ENCODE measurements at regions not wholly inside any gene's neighbourhood (a gene's known extent, or its start where the extent isn't known, plus 50 kb on each side); places are given as distances from the start of the nearest gene placed in this dataset.

DNA sequence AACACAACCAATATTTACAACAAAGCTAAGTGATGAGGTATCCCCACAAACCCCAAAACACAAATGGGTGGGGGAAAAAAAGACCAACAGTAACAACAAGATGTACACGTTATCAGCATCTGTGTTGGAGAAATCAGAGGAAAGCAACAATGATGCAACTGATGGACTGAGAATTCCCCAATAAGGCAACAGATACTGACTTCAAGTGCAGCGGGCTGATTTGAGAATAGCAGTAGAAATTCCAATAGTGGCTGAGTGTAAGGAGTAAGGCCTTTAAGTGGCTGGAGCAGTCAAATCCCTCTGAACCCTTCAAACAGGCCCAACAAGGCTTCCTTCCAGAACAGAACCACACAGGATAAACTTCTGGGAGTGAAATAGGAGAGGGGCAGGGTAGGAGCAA lies 97.6 kb downstream of the TM2D1 start:
- DNase-seq (ENCODE audit: low spot score): no peak

DNA sequence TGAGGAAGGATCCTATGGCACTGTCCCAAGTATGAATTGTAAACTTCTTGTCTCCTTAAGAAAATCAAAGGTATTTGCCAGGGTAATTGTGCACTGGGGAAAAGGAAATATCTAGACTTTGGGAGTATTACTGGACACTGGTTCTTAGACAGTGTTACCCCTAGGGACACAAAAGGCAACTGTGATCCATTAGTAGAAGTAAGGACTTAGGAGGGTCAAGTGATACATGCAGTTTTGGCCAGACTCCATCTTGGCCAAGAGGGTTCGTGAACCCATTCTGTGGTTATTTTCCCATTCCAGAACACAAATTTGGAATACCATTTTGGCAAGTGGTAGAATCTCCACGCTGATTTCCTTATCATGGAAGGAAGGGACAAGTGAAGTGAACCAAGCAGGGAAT lies 98.1 kb downstream of the TM2D1 start:
- DNase-seq (ENCODE audit: low spot score): no peak

DNA sequence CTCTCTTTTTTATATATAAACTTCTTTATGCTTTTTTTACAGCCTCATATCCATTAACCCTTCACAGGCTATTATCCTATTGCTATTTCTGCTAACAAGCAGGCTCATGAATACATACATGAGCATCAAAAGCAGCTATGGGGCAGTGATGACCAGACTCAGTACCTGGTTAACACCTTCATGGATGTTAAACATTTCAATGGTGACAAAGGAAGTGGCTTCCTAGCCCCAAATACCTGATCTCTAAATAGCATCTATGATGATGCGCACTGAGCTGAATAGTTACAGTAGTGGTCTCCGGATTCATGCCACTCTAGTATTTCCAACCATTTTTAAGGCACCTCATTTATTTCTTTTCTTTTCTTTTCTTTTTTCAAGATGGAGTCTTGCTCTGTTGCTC lies 101.1 kb downstream of the TM2D1 start:
- no peak for DNase-seq (ENCODE audit: low spot score)

DNA sequence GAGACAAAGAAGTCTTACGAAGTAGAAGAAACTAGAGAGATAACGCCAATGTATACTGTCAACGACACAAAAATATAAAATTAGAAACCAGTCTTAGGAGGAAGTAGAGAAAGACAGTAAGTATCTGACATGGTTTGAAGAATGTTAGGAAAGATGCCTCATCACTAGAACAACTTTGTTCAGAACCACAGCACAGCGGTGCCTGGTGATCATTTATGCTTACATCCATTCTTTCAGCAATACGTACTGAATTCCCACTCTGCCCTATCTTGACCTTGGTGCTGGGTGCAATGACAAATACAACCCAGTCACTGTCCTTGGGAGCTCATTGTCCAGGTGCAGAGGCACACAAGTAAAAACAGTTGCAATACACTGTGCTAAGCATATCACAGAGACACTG lies 104.4 kb downstream of the TM2D1 start:
- DNase-seq (ENCODE audit: low spot score): no peak

DNA sequence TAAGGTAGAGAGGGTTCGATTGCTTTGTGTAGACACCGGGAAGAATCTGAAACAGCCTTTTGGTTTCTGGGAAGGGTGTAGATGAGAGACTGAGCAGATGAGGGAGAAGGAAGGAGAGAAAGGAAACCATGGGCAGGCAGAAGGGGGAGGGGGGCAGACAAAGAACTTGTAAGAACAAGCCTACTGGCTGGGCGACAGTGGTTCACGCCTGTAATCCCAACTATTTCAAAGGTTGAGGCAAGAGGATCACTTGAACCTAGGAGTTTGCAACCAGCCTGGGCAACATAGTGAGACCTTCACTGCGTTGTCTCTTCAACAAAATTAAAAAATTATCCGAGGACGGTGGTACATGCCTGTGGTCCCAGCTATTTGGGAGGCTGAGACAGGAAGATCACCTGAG lies 106.2 kb downstream of the TM2D1 start:
- no peak for DNase-seq (ENCODE audit: low spot score)

DNA sequence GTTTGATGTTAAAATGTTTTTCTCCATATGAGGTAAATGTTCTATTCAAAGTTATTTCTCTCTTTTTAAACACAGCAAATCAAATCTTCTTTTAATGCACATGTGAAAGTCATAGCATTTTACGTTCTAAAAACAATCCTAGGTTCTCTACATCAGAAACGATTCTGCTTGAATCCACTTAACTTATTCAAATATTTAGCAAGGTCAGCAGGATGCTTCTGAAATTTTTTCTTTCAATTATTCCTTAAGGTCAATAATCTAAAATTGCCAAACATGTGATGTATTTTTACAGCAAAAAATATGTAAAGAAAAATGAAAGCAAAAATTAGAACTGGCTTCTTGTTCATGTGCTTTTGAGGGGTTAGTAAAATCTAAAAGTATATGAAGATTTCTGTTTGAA lies 106.7 kb downstream of the TM2D1 start:
- no peak for DNase-seq (ENCODE audit: low spot score)

DNA sequence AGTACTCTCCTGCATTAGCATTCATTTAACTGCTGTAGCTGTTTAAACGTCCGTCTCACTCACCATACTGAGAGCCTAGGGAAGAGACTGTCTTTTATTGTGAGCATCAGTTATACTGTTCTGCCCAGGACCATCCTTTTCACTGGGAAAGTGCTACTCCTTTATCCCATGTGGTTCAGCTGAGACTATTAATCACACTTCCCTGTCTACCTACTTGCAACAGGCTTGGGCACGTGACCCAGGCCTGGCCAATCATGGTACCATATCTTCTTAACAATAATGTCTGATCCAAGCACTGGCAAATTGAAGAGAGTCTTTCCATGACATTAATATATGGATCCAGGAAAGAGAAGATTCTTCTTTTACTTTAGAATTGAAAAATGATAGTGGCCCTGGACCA lies 108.1 kb downstream of the TM2D1 start:
- no peak for DNase-seq (ENCODE audit: low spot score)

DNA sequence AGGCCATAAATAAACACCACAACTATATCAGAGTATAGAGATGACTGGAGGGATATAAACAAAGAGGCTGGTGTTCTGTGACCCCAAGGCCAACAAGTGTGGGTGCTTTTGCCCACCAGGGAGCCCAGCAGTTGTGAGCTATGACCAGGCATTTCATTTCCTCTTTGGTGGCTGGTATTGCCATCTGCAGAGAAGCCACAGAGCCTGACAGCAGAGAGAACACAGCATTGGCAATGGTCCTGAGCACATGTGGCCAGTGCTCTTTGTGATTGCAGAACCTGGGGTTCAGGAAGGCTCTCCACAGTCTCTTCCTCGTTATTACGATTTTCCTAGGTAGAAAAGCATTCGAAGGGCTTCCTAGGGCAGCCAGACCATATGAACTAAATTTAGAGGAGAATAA lies 112.3 kb downstream of the TM2D1 start:
- DNase-seq (ENCODE audit: low spot score): no peak

DNA sequence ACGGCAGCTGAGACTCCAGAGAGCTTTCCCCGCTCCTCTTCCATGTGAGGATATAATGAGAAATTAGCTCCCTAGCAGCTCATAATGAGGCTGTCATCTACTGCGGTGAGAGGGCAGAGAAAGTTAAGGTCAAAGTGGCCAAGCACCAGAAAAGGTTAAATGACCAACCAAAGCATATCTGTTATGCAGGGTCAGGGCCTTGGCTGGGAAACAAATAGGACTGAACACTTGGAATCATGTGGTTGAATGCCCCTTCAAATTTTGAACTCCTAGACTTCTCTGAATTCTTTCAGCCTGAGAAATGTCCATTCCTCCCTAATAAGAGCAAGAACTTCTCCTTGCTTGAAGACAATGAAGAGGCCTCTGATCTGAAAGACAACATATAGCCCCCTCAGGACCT lies 115.9 kb downstream of the TM2D1 start:
- no peak for DNase-seq (ENCODE audit: low spot score)

DNA sequence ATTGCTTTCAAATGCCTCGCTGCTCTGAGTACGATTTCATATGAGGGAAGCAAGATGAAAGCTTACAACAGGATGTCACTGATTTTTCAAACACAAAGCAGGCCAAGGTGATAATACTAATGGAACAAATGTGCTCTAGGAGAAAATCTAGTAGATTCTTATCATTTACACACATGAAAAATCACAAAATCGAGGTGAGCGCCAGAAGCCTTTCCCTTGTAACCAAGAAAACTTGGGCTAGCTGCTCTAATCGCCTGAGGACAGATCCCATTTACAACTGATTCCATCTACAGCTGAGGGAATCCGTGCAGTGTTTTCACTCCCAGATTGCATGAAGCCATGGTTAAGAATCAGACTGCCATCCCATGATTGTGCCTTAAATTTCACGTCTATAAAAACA lies 117.5 kb downstream of the TM2D1 start:
- DNase-seq (ENCODE audit: low spot score): no peak

DNA sequence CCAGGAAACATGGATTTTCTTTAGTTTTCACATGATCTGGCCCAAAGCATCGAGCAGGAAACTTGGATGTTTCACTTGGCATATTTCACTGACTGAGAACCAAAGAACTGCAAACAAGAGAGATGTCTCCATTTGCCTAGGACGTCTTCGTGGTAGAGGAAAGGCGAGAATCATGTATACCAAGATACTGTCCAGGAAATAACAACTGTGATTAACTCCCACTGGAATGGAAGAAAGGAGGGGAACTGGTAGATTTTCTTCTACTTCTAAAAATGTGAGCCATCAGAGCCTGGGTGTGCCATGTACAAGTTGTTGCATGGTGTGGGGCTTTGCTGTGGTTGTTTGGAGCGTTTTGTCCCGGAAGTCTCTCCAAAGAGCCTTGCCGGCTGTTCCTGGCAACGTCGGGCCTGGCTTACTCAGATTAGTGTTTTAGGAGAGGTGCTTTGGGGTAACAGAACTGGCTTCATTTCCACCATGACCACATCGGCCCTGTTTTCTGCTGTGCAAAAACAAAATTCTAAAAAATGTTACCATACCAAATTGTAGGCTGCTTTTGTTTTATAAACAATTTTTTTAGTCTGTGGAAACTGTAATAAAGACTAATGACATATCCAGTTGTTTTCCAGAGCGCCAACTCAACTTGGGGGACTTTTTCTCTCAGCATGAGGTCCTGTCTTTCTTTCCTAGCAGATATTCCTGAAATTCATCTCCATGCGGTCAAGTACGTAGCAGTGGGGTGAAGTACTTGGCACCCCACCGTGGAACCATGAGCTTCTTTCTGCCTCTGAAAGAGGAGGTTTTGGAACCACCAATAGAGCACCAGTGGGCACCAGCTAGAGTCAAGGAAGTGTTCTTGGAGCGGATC lies 118.3 kb downstream of the TM2D1 start:
- no peak for DNase-seq (ENCODE audit: low spot score)

DNA sequence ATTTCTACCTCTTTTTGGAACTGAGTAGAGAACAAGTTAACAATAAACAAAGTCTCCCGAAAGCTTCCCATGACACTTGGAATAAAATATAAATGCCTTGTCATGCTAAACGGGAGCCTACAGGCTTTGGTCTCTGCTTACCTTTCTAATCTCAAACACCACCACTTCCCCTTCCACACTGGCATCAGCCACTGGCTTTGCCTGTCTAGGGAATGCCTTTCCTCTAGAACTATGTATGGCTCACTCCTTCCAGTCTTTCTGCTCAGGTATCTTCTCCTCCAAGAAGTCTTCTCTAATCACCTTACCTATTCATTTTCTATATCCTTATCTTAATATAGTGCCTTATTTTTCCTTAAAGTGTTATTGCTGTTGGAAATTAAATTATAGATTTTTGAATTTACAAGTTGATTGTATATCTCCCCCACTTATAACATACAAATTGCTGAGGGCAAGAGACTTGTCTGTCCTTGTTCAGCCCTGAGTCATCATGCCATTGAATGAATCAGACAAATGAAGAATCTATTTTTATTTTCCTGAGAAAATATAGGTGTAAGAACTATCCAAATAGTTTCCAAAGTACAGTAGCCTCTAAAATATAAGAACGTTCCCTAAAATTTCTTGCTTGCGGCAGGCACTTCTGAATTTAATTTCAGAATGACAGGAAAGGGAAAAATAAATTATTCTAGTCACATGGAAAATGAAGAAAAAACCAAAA lies 119.2 kb downstream of the TM2D1 start:
- DNase-seq (ENCODE audit: low spot score): no peak

DNA sequence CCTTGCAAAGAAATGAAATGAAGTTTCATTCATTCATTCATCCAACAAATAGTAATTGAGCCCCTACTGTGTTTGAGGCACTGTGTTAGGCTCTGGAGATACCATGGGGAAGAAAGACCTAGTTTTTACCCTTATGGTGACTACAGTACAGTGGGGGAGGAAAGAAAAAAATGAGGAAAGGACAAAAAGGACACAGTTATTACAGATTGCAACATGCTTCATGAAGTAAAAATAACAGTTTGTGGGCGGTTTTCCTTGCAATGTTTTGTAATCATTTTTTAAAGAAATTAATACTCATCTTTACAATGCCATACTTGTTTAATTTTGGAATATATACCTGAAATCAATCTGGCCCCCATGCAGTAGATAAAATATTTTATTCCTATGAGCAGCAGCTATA lies 120.3 kb downstream of the TM2D1 start:
- DNase-seq (ENCODE audit: low spot score): no peak

DNA sequence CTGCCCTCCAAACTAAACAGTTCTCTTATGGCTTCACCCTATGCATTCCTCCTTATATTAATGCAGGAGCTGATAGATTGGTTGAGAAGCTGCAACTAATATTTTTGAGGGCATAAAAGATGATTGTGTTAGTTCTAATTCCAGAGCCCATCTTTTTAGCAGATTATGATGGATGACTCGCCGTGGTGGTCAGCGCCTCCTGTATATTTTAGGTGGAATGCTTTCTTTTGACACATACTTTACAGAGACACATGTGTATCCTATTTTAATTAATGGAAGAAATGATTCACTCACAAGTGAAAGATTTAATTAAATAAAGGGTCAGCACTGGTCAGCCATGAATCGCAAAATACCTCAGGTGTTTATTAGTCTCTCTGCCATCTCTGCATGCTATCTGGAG lies 120.7 kb downstream of the TM2D1 start:
- DNase-seq (ENCODE audit: low spot score): no peak

DNA sequence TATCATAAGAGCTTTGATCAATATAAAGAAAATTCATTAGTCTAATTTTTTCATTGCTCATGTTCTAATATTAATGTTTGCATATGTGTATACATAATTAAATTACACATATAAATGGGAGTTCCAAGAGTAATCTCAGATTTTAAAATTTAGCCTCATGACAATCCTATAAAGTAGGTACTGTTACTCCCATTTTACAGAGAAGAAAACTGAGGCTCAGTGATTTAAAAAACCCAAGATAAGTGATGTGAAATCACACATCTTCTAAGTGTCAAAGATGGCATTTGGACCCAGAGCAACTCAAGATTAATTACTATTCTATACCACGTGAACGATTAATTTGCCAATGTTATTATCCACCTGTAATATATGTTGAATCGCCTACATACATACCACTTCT lies 122.3 kb downstream of the TM2D1 start:
- no peak for DNase-seq (ENCODE audit: low spot score)

DNA sequence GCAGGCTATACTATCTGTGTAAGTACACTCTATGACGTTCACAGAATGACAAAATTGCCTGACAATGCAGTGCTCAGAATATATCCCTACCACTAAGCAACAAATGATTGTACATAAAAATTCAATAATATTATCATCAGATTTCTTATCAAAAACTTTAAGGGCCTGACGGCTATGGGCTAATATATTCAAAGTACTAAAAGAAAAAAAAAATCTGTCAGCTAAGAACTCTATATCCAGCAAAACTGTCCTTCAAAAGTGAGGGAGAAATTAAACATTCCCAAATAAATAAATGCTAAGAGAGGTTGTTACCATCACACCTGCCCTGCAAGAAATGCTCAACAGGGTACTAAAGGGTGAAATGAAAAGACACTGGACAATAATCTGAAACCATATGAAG lies 127.3 kb downstream of the TM2D1 start:
- DNase-seq (ENCODE audit: low spot score): no peak

DNA sequence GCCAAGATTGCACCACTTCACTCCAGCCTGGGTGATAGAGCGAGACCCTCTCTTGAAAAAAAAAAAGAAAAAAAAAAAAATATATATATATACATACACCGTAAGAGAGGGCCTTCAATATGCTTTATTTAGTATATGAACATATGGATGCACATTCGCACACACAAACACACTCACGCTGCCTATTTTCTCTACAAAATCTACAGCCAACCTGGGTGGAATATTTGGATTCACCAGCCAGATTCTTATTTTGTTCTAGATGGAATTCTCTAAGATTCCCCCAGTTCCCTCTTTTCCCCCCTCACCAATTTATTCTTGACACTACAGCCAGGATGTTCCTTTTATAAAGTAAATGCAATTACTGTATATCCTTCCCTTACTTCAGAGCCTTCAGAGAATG lies 131.6 kb downstream of the TM2D1 start:
- no peak for DNase-seq (ENCODE audit: low spot score)

DNA sequence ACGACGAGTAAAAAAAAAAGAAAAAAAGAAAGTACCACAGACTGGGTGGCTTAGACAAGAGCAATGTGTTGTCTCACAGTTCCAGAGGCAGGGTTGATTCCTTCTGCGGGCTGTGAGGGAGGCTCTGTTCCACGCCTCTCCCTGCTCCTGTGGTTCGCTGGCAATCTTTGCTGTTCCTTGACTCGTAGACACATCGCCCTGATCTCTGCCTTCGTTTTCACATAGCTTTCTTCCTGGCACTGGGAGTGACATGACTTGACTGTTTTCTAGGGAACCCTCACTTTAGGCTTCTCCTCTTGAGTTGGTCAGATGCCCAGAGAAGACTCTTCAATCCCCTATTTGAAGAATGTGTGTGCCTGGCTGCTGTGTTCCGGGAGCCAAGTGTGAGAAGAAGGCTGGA lies 133.6 kb downstream of the TM2D1 start:
- no peak for DNase-seq (ENCODE audit: low spot score)

DNA sequence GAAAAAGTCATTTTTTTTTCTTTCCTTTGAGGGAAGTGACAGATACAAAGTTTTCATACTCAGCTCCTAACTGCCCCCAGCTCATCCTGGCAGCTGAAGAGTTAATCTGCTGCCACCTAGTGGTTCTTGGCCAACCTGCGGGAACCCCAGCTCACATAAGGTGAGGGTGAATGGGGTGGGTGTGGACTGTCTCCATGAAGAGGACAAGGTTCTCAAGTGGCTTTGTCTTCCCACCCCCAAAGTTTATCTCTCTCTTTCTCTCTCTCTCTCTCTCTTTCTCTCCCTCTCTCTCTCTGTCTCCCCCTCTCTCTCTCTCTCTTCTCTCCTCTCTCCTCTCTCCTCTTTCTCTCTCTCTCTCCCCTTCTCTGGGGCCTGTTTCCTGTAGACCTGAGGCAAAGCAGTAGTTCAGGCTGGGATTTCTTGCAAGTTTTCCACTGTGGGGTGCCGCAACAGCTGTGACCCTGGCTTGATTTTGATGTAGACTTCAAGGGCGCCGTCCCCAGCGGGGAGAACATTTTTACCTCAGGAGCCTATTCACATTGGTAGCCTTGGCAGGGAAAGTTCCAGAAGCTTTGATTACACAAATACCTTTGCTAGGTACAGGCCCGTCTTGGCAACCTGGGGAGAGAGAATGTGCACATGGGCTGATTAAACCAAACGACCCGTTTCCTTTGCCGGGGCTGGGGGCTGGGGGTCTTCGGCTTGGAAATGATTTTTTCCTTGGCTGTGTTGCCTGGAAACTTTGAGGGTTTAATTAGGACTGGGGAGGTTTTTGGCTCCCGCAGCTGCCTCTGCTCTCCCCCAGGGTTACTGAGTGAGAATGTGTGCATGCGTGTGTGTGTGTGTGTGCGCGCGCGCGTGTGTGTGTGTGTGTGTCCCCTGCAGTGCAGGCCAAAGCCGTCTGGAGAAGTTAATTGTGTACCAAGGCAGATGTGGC lies 135.9 kb downstream of the TM2D1 start:
- peak; percentile 43 for DNase-seq (ENCODE audit: low spot score)

DNA sequence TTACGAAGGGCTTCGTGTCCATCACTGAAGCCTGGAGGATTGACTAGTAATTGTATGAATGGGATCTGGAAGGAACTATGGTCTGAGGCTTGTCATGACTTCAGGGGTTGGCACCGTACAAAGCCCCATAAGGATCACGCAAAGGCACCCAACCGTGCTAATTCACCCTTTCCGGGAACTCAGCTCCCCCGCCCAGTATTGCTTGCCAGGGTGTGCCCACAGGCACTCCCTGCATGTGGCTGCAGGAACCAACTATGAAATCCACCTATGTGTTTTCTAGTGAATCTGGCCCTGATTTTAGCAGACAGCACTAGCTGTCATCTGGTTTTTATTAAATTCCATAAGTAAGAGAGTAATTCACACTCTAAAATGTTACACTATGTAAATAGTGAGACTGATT lies 139.2 kb downstream of the TM2D1 start:
- no peak for DNase-seq (ENCODE audit: low spot score)

DNA sequence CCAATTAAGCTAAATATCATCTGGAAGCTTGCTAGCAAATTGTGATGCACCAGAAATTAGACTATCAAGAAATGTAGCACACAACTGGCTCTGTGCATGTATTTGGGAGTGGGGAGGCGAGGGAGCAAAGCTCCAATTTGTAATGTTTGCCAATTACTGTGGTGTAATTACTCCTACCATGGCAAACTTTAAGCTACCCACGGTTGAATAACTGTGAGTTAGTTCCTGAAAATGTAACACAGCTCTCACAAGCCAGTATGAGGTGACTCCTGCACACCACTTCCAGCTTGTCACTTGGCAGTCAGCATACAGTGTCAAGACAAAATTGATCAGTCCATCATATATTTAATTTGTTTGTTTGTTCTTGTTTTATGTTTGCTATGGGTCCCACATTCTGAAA lies 141.2 kb downstream of the TM2D1 start:
- no peak for DNase-seq (ENCODE audit: low spot score)

DNA sequence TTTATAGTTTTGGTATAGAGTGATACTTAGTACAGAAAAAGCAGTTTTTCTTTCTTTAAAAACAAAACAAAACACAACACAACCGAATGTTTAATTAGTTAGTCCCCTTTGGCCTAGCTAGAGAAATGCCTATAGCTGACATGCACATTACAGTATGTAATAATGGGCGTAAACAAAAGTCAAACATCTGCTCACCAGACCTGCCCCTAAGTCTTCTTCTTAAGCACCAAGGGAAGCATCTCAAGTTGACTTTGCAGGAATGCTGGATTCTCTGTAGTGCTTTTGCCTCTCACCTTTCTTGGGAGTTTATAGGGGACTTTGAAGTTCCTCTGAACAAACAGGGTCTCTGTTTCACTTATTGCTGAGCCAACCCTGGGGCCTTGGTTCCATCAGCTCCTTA lies 143.7 kb downstream of the TM2D1 start:
- DNase-seq (ENCODE audit: low spot score): no peak

DNA sequence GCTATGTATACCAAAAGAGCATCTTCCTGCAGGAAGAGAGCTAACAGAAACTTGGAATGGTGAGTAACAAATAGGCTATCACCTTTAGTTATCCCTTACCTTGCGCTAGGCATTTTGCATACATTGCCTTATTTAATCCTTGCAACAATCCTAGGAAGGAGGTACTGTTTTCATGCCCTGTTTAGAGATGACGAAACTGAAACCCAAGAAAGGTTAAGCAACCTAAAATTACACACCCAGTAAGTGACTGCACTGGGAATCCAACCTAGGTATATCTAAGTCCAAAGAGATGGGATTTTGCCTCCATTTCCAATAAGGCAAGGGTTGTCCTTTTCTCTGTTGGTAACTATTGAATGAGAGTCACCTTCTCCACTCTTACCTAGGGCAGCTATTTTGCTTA lies 144.5 kb downstream of the TM2D1 start:
- no peak for DNase-seq (ENCODE audit: low spot score)

All from CD4-positive, alpha-beta T cell treated with Interleukin-2 at 100 ng/mL for 4 hours (primary cell).